ENCODE measurements at regions not wholly inside any gene's neighbourhood (a gene's known extent, or its start where the extent isn't known, plus 50 kb on each side); places are given as distances from the start of the nearest gene placed in this dataset.

DNA sequence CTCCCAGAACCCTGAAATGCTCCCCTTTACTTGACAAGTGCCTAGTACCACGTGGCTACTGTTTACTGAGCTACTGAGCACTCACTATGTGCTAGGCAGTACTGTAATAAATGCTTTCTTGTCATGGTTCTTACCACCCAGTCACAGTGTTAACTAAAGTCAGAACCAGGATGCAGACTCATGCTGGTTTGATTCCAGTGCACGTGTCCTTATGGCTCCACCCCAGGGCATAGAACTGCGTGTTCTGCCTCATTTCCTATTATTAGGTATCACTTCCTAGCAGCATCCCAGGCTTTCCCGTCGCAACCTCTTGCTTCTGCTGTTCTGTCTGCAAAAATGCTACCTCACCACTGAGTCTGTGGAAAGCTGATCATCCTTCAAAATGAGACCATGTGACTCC lies 71.7 kb upstream of the DOCK1 start:
- H2BK15ac ChIP-seq (ENCODE audit: low read length) = no peak overlapping the region

GRCh38 chr10:126836009-126836408 lies 69.2 kb upstream of the DOCK1 start:
- Histone ChIP-seq H3K4me1 (ENCODE audit: control insufficient read depth in 2 of 2, insufficient read depth in 1 of 2, low read depth in 1 of 2, low read length in 2 of 2) (no peaks in the 10 kb centered on the region), H3K9me3 (replicated peaks in 1 of 2; ENCODE audit: control insufficient read depth in 2 of 2, insufficient read depth in 1 of 2, low read depth in 1 of 2, low read length in 2 of 2) (no peaks in the 10 kb centered on the region), H4K8ac (ENCODE audit: low read depth, low read length) (no peak overlapping the region), H3K4ac (ENCODE audit: low read length) (no peak overlapping the region), H2BK5ac (ENCODE audit: low read length) (no peak overlapping the region), H4K91ac (ENCODE audit: low read depth, low read length, poor library complexity) (no peak overlapping the region), H3K9ac (ENCODE audit: low read depth, low read length, poor library complexity) (no peak overlapping the region), H3K27me3 (ENCODE audit: control insufficient read depth in 3 of 3, insufficient read depth in 3 of 3, low read depth in 1 of 3, low read length in 3 of 3) (peaks cover 0 to 5% (median 0%) of the 10 kb centered on the region in 3 experiments), H3K4me2 (ENCODE audit: insufficient read depth, low read length, poor library complexity, severe bottlenecking) (no peak overlapping the region), H3K23ac (ENCODE audit: low read depth, low read length, poor library complexity) (no peak overlapping the region), H3K4me3 (ENCODE audit: low read length in 2 of 2) (no peak overlapping the region), H2AFZ (ENCODE audit: low read length) (no peak overlapping the region), H2BK15ac (ENCODE audit: low read length) (no peak overlapping the region), H2BK120ac (ENCODE audit: low read depth, low read length) (no peak overlapping the region), H2AK5ac (ENCODE audit: low read depth, low read length) (no peak overlapping the region), H3K36me3 (replicated peaks in 1 of 2; ENCODE audit: control insufficient read depth in 2 of 2, insufficient read depth in 2 of 2, low read length in 2 of 2) (no peaks in the 10 kb centered on the region), H3K79me1 (ENCODE audit: low read depth, low read length) (no peaks in the 10 kb centered on the region), H3K27ac (replicated peaks; ENCODE audit: low read length) (no peak overlapping the region), H2BK12ac (ENCODE audit: low read length) (no peak overlapping the region), H3K18ac (ENCODE audit: low read length) (peak overlapping the region; percentile 12), H3K14ac (ENCODE audit: low read length) (no peak overlapping the region)
- no CpG with 5 or more reads among the region's 4 CpGs for WGBS, 2 donors (ENCODE audit: extremely low coverage in 2 of 2, insufficient read length in 2 of 2, insufficient replicate concordance in 1 of 2)
- DNase-seq (ENCODE audit: low spot score) = no peak

More for the DNA sequence above, 71.7 kb upstream of the DOCK1 start:
- Histone ChIP-seq H3K4me3 (ENCODE audit: low read length in 2 of 2) (no peak overlapping the region), H3K23ac (ENCODE audit: low read depth, low read length, poor library complexity) (no peak overlapping the region), H3K4me2 (ENCODE audit: insufficient read depth, low read length, poor library complexity, severe bottlenecking) (no peak overlapping the region), H3K79me1 (ENCODE audit: low read depth, low read length) (no peaks in the 10 kb centered on the region), H2AK5ac (ENCODE audit: low read depth, low read length) (no peak overlapping the region), H2AFZ (ENCODE audit: low read length) (no peak overlapping the region), H2BK12ac (ENCODE audit: low read length) (no peak overlapping the region), H4K8ac (ENCODE audit: low read depth, low read length) (no peak overlapping the region), H3K18ac (ENCODE audit: low read length) (no peak overlapping the region), H3K9ac (ENCODE audit: low read depth, low read length, poor library complexity) (no peak overlapping the region), H3K4me1 (ENCODE audit: control insufficient read depth in 2 of 2, insufficient read depth in 1 of 2, low read depth in 1 of 2, low read length in 2 of 2) (no peaks in the 10 kb centered on the region), H3K27me3 (ENCODE audit: control insufficient read depth in 3 of 3, insufficient read depth in 3 of 3, low read depth in 1 of 3, low read length in 3 of 3) (no peaks in the 10 kb centered on the region), H3K27ac (replicated peaks; ENCODE audit: low read length) (no peak overlapping the region), H4K91ac (ENCODE audit: low read depth, low read length, poor library complexity) (no peak overlapping the region), H2BK5ac (ENCODE audit: low read length) (no peak overlapping the region), H3K14ac (ENCODE audit: low read length) (no peak overlapping the region), H3K9me3 (replicated peaks in 1 of 2; ENCODE audit: control insufficient read depth in 2 of 2, insufficient read depth in 1 of 2, low read depth in 1 of 2, low read length in 2 of 2) (no peaks in the 10 kb centered on the region), H3K36me3 (replicated peaks in 1 of 2; ENCODE audit: control insufficient read depth in 2 of 2, insufficient read depth in 2 of 2, low read length in 2 of 2) (no peaks in the 10 kb centered on the region), H3K4ac (ENCODE audit: low read length) (no peak overlapping the region), H2BK120ac (ENCODE audit: low read depth, low read length) (no peak overlapping the region)
- no peak for DNase-seq (ENCODE audit: low spot score)
- WGBS, 2 donors (ENCODE audit: extremely low coverage in 2 of 2, insufficient read length in 2 of 2, insufficient replicate concordance in 1 of 2) = no CpG with 5 or more reads among the region's 5 CpGs

GRCh38 chr10:126838316-126838715 lies 66.9 kb upstream of the DOCK1 start:
- H2BK5ac ChIP-seq (ENCODE audit: low read length) = no peak overlapping the region
- no peaks in the 10 kb centered on the region for H3K4me1 ChIP-seq (ENCODE audit: control insufficient read depth in 2 of 2, insufficient read depth in 1 of 2, low read depth in 1 of 2, low read length in 2 of 2)
- H4K91ac ChIP-seq (ENCODE audit: low read depth, low read length, poor library complexity) = no peak overlapping the region
- peaks cover 0 to 5% (median 0%) of the 10 kb centered on the region in 3 experiments for H3K27me3 ChIP-seq (ENCODE audit: control insufficient read depth in 3 of 3, insufficient read depth in 3 of 3, low read depth in 1 of 3, low read length in 3 of 3)
- WGBS, 2 donors (ENCODE audit: extremely low coverage in 2 of 2, insufficient read length in 2 of 2, insufficient replicate concordance in 1 of 2) = no CpG with 5 or more reads among the region's 4 CpGs
- no peaks in the 10 kb centered on the region for H3K79me1 ChIP-seq (ENCODE audit: low read depth, low read length)
- H3K27ac ChIP-seq (replicated peaks; ENCODE audit: low read length) = no peak overlapping the region
- no peak overlapping the region for H3K18ac ChIP-seq (ENCODE audit: low read length)
- no peak overlapping the region for H3K9ac ChIP-seq (ENCODE audit: low read depth, low read length, poor library complexity)
- H2AFZ ChIP-seq (ENCODE audit: low read length) = no peak overlapping the region
- H2BK12ac ChIP-seq (ENCODE audit: low read length) = no peak overlapping the region
- H3K23ac ChIP-seq (ENCODE audit: low read depth, low read length, poor library complexity) = no peak overlapping the region
- H3K4me2 ChIP-seq (ENCODE audit: insufficient read depth, low read length, poor library complexity, severe bottlenecking) = no peak overlapping the region
- H3K4me3 ChIP-seq (ENCODE audit: low read length in 2 of 2) = no peak overlapping the region
- no peaks in the 10 kb centered on the region for H3K36me3 ChIP-seq (replicated peaks in 1 of 2; ENCODE audit: control insufficient read depth in 2 of 2, insufficient read depth in 2 of 2, low read length in 2 of 2)
- no peak for DNase-seq (ENCODE audit: low spot score)
- H2BK15ac ChIP-seq (ENCODE audit: low read length) = no peak overlapping the region
- H4K8ac ChIP-seq (ENCODE audit: low read depth, low read length) = no peak overlapping the region
- no peak overlapping the region for H3K4ac ChIP-seq (ENCODE audit: low read length)
- H2BK120ac ChIP-seq (ENCODE audit: low read depth, low read length) = no peak overlapping the region
- no peak overlapping the region for H2AK5ac ChIP-seq (ENCODE audit: low read depth, low read length)
- no peak overlapping the region for H3K14ac ChIP-seq (ENCODE audit: low read length)
- H3K9me3 ChIP-seq (replicated peaks in 1 of 2; ENCODE audit: control insufficient read depth in 2 of 2, insufficient read depth in 1 of 2, low read depth in 1 of 2, low read length in 2 of 2) = no peaks in the 10 kb centered on the region

- Histone ChIP-seq H3K4me2 (ENCODE audit: insufficient read depth, low read length, poor library complexity, severe bottlenecking) (no peak overlapping the region), H3K4me3 (ENCODE audit: low read length in 2 of 2) (no peak overlapping the region), H3K27ac (replicated peaks; ENCODE audit: low read length) (no peak overlapping the region), H3K9ac (ENCODE audit: low read depth, low read length, poor library complexity) (no peak overlapping the region), H2BK12ac (ENCODE audit: low read length) (no peak overlapping the region), H2AK5ac (ENCODE audit: low read depth, low read length) (no peak overlapping the region), H3K36me3 (replicated peaks in 1 of 2; ENCODE audit: control insufficient read depth in 2 of 2, insufficient read depth in 2 of 2, low read length in 2 of 2) (no peaks in the 10 kb centered on the region), H3K4ac (ENCODE audit: low read length) (no peak overlapping the region), H3K9me3 (replicated peaks in 1 of 2; ENCODE audit: control insufficient read depth in 2 of 2, insufficient read depth in 1 of 2, low read depth in 1 of 2, low read length in 2 of 2) (no peaks in the 10 kb centered on the region), H3K79me1 (ENCODE audit: low read depth, low read length) (no peaks in the 10 kb centered on the region), H2AFZ (ENCODE audit: low read length) (no peak overlapping the region), H3K18ac (ENCODE audit: low read length) (no peak overlapping the region), H2BK5ac (ENCODE audit: low read length) (no peak overlapping the region), H3K14ac (ENCODE audit: low read length) (no peak overlapping the region), H2BK15ac (ENCODE audit: low read length) (no peak overlapping the region), H4K91ac (ENCODE audit: low read depth, low read length, poor library complexity) (no peak overlapping the region), H2BK120ac (ENCODE audit: low read depth, low read length) (no peak overlapping the region), H4K8ac (ENCODE audit: low read depth, low read length) (no peak overlapping the region), H3K4me1 (ENCODE audit: control insufficient read depth in 2 of 2, insufficient read depth in 1 of 2, low read depth in 1 of 2, low read length in 2 of 2) (no peaks in the 10 kb centered on the region), H3K23ac (ENCODE audit: low read depth, low read length, poor library complexity) (no peak overlapping the region), H3K27me3 (ENCODE audit: control insufficient read depth in 3 of 3, insufficient read depth in 3 of 3, low read depth in 1 of 3, low read length in 3 of 3) (peaks cover 0 to 5% (median 0%) of the 10 kb centered on the region in 3 experiments)
- no CpG with 5 or more reads among the region's 11 CpGs for WGBS, 2 donors (ENCODE audit: extremely low coverage in 2 of 2, insufficient read length in 2 of 2, insufficient replicate concordance in 1 of 2)
- no peak for DNase-seq (ENCODE audit: low spot score)
These were observed 66.0 kb upstream of the DOCK1 start for GRCh38 chr10:126839094-126839761.

Measured in neuronal stem cell (in vitro differentiated cells).